HepG2 (cell line): ENCODE measurements at regions not wholly inside any gene's neighbourhood (a gene's known extent, or its start where the extent isn't known, plus 50 kb on each side); places are given as distances from the start of the nearest gene placed in this dataset.

ENCODE experiments used
- ATAC-seq: fragments of 200-7000 bp; cut with Tn5 transposase; 3 replicates; pipeline ENCODE4 v1.9.1; 2020; ENCODE audit warnings: mild to moderate bottlenecking, moderate library complexity
- BruUV-seq: library from RNA; stranded (reverse); fragments of 400-500 nt; replicated peaks from 2 replicates; lab custom pipeline; 2021; lab: Mats Ljungman, UMichigan
- CTCF ChIA-PET: fragments of 300-600 bp; formaldehyde crosslinking; extraction: SDS; loops from one replicate; lab custom pipeline; 2021; ENCODE audit warnings: low total read pairs, inconsistent platforms, low intra/inter-chr PET ratio; lab: Yijun Ruan, JAX
- POLR2A ChIA-PET: fragments of 350-600 bp; sonication (Branson Sonifier 250); formaldehyde crosslinking; loops from one replicate; lab custom pipeline; 2020; ENCODE audit warnings: antibody characterized with exemption, inconsistent platforms; lab: Yijun Ruan, JAX
- DNase-seq: peaks from one replicate; pipeline ENCODE4 v3.0.0-alpha.2; 2015; ENCODE audit warnings: low spot score
- FAIRE-seq: peaks from 3 replicates; lab custom pipeline; 2011; peaks lifted over from hg19 to GRCh38; lab: Jason Lieb, UNC
- H2AFZ ChIP-seq: one replicate; pipeline ENCODE4 v1.6.1; 2011; ENCODE audit warnings: low read length, inconsistent platforms
- H3K27ac ChIP-seq: fragments of 300-600 bp; 3 replicates; pipeline ENCODE4 v1.8.0; 2011; ENCODE audit warnings: mixed run types, mild to moderate bottlenecking, mixed read lengths, low read length, inconsistent platforms; ENCODE audit not compliant: insufficient read depth; ENCODE audit errors: extremely low read length
- H3K27me3 ChIP-seq, 2 experiments: fragments of 200-600 bp in 1 of 2; 2 replicates in 1 of 2; 3 replicates in 1 of 2; pipeline versions ENCODE4 v1.6.0 to v1.8.0; 2011; ENCODE audit warnings: low read length in 2 of 2, mild to moderate bottlenecking in 2 of 2, moderate library complexity in 2 of 2, inconsistent platforms in 1 of 2; ENCODE audit not compliant: insufficient read depth in 2 of 2, control insufficient read depth in 1 of 2
- H3K36me3 ChIP-seq, 2 experiments: fragments of 200-600 bp in 1 of 2; replicated peaks in 1 of 2; 2 replicates in 1 of 2; 3 replicates in 1 of 2; pipeline versions ENCODE4 v1.5.1 to v1.8.0; 2011; ENCODE audit warnings: low read length in 2 of 2, inconsistent platforms in 1 of 2; ENCODE audit not compliant: insufficient read depth in 2 of 2, control insufficient read depth in 1 of 2
- H3K4me1 ChIP-seq: 2 replicates; pipeline ENCODE4 v1.5.1; 2012; ENCODE audit warnings: low read length, inconsistent platforms; ENCODE audit not compliant: insufficient read depth
- H3K4me2 ChIP-seq: 2 replicates; pipeline ENCODE4 v1.6.0; 2011; ENCODE audit warnings: low read depth, low read length, inconsistent platforms
- H3K4me3 ChIP-seq, 3 experiments: fragments of 200-600 bp in 1 of 3; sonication (generic), shearing (Covaris generic) in 1 of 3; replicated peaks in 1 of 3; 2 replicates each; pipeline ENCODE4 v1.5.1; 2011 to 2016; ENCODE audit warnings: low read length in 3 of 3, inconsistent platforms in 2 of 3, low read depth in 2 of 3, mild to moderate bottlenecking in 2 of 3, control low read depth in 1 of 3, mixed read lengths in 1 of 3; ENCODE audit not compliant: insufficient read depth in 1 of 3
- H3K79me2 ChIP-seq: one replicate; pipeline ENCODE4 v1.6.1; 2011; ENCODE audit warnings: low read length, inconsistent platforms; ENCODE audit not compliant: insufficient read depth
- H3K9ac ChIP-seq: 2 replicates; pipeline ENCODE4 v1.6.0; 2011; ENCODE audit warnings: mild to moderate bottlenecking, low read depth, low read length, inconsistent platforms; ENCODE audit not compliant: insufficient read depth
- H3K9me3 ChIP-seq: 2 replicates; pipeline ENCODE4 v1.5.1; 2012; ENCODE audit warnings: mild to moderate bottlenecking, low read length
- H4K20me1 ChIP-seq: 2 replicates; pipeline ENCODE4 v1.6.0; 2011; ENCODE audit warnings: inconsistent platforms, mild to moderate bottlenecking, low read length, moderate library complexity; ENCODE audit not compliant: insufficient read depth
- AKNA ChIP-seq: sonication (generic); formaldehyde crosslinking; IDR thresholded peaks from 2 replicates; pipeline ENCODE4 v1.4.0; 2020; ENCODE audit warnings: missing genetic modification reagents, borderline replicate concordance
- CAMTA2 ChIP-seq: sonication (generic); formaldehyde crosslinking; IDR thresholded peaks from 2 replicates; pipeline ENCODE4 v1.4.0; 2020; ENCODE audit warnings: mild to moderate bottlenecking, missing genetic modification reagents, borderline replicate concordance
- EEA1 ChIP-seq: sonication (generic); formaldehyde crosslinking; IDR thresholded peaks from 2 replicates; pipeline ENCODE4 v1.5.1; 2020; ENCODE audit warnings: mild to moderate bottlenecking, missing genetic modification reagents, borderline replicate concordance
- ELF1 ChIP-seq: sonication (generic); formaldehyde crosslinking; IDR thresholded peaks from 2 replicates; pipeline ENCODE4 v1.4.0; 2020; ENCODE audit warnings: missing genetic modification reagents
- EP300 ChIP-seq, 3 experiments: sonication (generic) in 1 of 3; formaldehyde crosslinking in 1 of 3; IDR thresholded peaks; 2 replicates each; pipeline versions ENCODE4 v1.5.1 to v1.6.1; 2011 to 2020; ENCODE audit warnings: low read depth in 2 of 3, low read length in 2 of 3, borderline replicate concordance in 1 of 3, improper control_type of control experiment in 1 of 3, mild to moderate bottlenecking in 1 of 3, missing genetic modification reagents in 1 of 3, moderate library complexity in 1 of 3
- KDM5B ChIP-seq: sonication (generic); formaldehyde crosslinking; IDR thresholded peaks from 2 replicates; pipeline ENCODE4 v1.4.0; 2020; ENCODE audit warnings: missing genetic modification reagents, mild to moderate bottlenecking, borderline replicate concordance
- MXD4 ChIP-seq: IDR thresholded peaks from 2 replicates; pipeline ENCODE4 v1.6.1; 2016; ENCODE audit warnings: mild to moderate bottlenecking, missing biosample characterization, missing genetic modification reagents
- NR2F2 ChIP-seq: IDR thresholded peaks from 2 replicates; pipeline ENCODE4 v1.6.1; 2012; ENCODE audit warnings: low read depth, inconsistent platforms, borderline replicate concordance
- RCOR2 ChIP-seq: IDR thresholded peaks from 2 replicates; pipeline ENCODE4 v1.6.1; 2016; ENCODE audit warnings: missing biosample characterization, missing genetic modification reagents
- SATB2 ChIP-seq: sonication (generic); formaldehyde crosslinking; IDR thresholded peaks from 2 replicates; pipeline ENCODE4 v1.5.0; 2020; ENCODE audit warnings: missing genetic modification reagents
- TCF7 ChIP-seq: sonication (generic); IDR thresholded peaks from 2 replicates; pipeline ENCODE4 v1.6.1; 2016; ENCODE audit warnings: antibody characterized with exemption, low read depth
- TCF7L2 ChIP-seq: IDR thresholded peaks from 2 replicates; pipeline ENCODE4 v1.6.1; 2011; ENCODE audit warnings: mild to moderate bottlenecking, low read depth, low read length, moderate library complexity
- ZHX1 ChIP-seq: sonication (generic); formaldehyde crosslinking; IDR thresholded peaks from 2 replicates; pipeline ENCODE4 v1.8.1; 2022; ENCODE audit warnings: low read depth, mild to moderate bottlenecking, missing genetic modification reagents
- ZNF234 ChIP-seq: sonication (generic); formaldehyde crosslinking; conservative IDR thresholded peaks from 2 replicates; pipeline ENCODE4 v1.5.1; 2020; ENCODE audit warnings: mild to moderate bottlenecking, missing genetic modification reagents
- ZNF343 ChIP-seq: sonication (generic); formaldehyde crosslinking; IDR thresholded peaks from 2 replicates; pipeline ENCODE4 v1.4.0; 2020; ENCODE audit warnings: mild to moderate bottlenecking, missing genetic modification reagents
- ZNF737 ChIP-seq: sonication (generic); formaldehyde crosslinking; IDR thresholded peaks from 2 replicates; pipeline ENCODE4 v1.5.0; 2020; ENCODE audit warnings: missing genetic modification reagents, mild to moderate bottlenecking, borderline replicate concordance
- ZNF740 ChIP-seq: sonication (generic); formaldehyde crosslinking; IDR thresholded peaks from 2 replicates; pipeline ENCODE4 v1.4.0; 2020; ENCODE audit warnings: missing genetic modification reagents
- ZSCAN12 ChIP-seq: sonication (generic); formaldehyde crosslinking; IDR thresholded peaks from 2 replicates; pipeline ENCODE4 v1.9.0; 2021; ENCODE audit warnings: mild to moderate bottlenecking, missing genetic modification reagents
- WGBS: methylation state at CpG from one replicate; pipeline ENCODE4 v1.1.6; 2017; ENCODE audit warnings: low lambda C conversion rate; 5-methylcytosine and 5-hydroxymethylcytosine counted together
- in situ Hi-C: cut with HindIII; loops from 2 replicates; pipeline ENCODE4 v1.10.0; 2017; ENCODE audit warnings: low pct_unique_long_range_greater_than_20kb; ENCODE audit not compliant: extremely low pct_ligation_motif_present
- intact Hi-C: fragments of 100-400 bp; cut with micrococcal nuclease; formaldehyde crosslinking; loops from one replicate; pipeline ENCODE4 v1.10.0; 2022; ENCODE audit not compliant: unreplicated experiment

GRCh38 chr4:124096290-124096689, 616.2 kb downstream of the ANKRD50 start:
- H2AFZ ChIP-seq = no peak overlapping the region
- WGBS = 0% methylated on average over 1 of the region's 1 CpG
- no TSS peak for BruUV-seq
- no peaks in the 10 kb centered on the region for H4K20me1 ChIP-seq
- no peaks in the 10 kb centered on the region for H3K27me3 ChIP-seq
- H3K9me3 ChIP-seq = no peaks in the 10 kb centered on the region
- no peak overlapping the region for H3K27ac ChIP-seq
- FAIRE-seq = no peak
- in situ Hi-C loops = no loop called here
- no peaks in the 10 kb centered on the region for H3K79me2 ChIP-seq
- peak overlapping the region; percentile 31 for H3K4me2 ChIP-seq
- peak; percentile 26 for DNase-seq
- no peak overlapping the region for H3K9ac ChIP-seq
- H3K4me3 ChIP-seq = no peak overlapping the region
- CTCF ChIA-PET = no interaction called here
- H3K36me3 ChIP-seq = no peaks in the 10 kb centered on the region
- intact Hi-C loops = no loop called here
- H3K4me1 ChIP-seq = peaks cover 35% of the 10 kb centered on the region
- ATAC-seq = peak; percentile 83
- POLR2A ChIA-PET = no interaction called here
- TF ChIP-seq KDM5B (CRISPR knock-in tag) = no peak
- no peak for TF ChIP-seq ZNF740 (CRISPR knock-in tag)
- no peak for TF ChIP-seq ZHX1 (CRISPR knock-in tag)
- TF ChIP-seq EP300 (IDR thresholded peaks at IDR 0.05; ENCODE audit: low read depth in 2 of 2, low read length in 2 of 2) = peak in 1 of 2 experiments; percentile 78; a peak in 2 of 4 replicates
- no peak for TF ChIP-seq EP300 (CRISPR knock-in tag; IDR thresholded peaks at IDR 0.05; ENCODE audit: borderline replicate concordance)
- no peak for TF ChIP-seq RCOR2 (CRISPR knock-in tag)
- no peak for TF ChIP-seq EEA1
- no peak for TF ChIP-seq ZSCAN12
- peak; percentile 45; the same call in 1 of the 2 replicates for TF ChIP-seq TCF7L2
- no peak for TF ChIP-seq MXD4 (CRISPR knock-in tag)
- no peak for TF ChIP-seq SATB2
- peak; percentile 80 for TF ChIP-seq TCF7
- no peak for TF ChIP-seq CAMTA2 (CRISPR knock-in tag)
- TF ChIP-seq AKNA = no peak
- TF ChIP-seq NR2F2 = 0 out of 2 replicates have a peak, but pooled peaks have one; percentile 23
- TF ChIP-seq ZNF343 (CRISPR knock-in tag) = no peak
- no peak for TF ChIP-seq ZNF234
- TF ChIP-seq ELF1 (CRISPR knock-in tag) = no peak
- no peak for TF ChIP-seq ZNF737
